ENCODE measurements at regions not wholly inside any gene's neighbourhood (a gene's known extent, or its start where the extent isn't known, plus 50 kb on each side); places are given as distances from the start of the nearest gene placed in this dataset.

DNA sequence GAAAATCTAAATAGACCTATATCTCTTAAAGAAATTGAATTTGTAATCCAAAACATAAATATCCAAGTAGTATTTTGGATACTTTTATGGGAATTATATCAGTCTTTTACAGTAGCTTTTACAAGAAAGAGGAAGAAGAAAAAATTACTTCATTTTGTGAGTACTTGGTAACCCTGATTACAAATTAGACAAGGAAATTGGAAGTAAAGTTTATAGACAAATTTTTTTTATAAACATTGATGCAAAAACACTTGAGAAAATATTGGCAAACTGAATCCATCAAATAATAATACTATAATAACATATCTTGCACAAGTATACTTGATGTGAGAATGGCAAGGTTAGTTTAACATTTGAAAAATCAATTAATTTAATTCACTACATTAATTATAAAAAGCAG lies 954.1 kb upstream of the MIR17HG start:
- TF ChIP-seq POLR2AphosphoS5 (IDR thresholded peaks at IDR 0.05; ENCODE audit: low read depth) (no peak), GABPA (IDR thresholded peaks at IDR 0.05; ENCODE audit: low read depth) (no peak), SPI1 (IDR thresholded peaks at IDR 0.05; ENCODE audit: borderline replicate concordance, low read depth) (no peak)
- TF ChIP-seq, protein P1, sequence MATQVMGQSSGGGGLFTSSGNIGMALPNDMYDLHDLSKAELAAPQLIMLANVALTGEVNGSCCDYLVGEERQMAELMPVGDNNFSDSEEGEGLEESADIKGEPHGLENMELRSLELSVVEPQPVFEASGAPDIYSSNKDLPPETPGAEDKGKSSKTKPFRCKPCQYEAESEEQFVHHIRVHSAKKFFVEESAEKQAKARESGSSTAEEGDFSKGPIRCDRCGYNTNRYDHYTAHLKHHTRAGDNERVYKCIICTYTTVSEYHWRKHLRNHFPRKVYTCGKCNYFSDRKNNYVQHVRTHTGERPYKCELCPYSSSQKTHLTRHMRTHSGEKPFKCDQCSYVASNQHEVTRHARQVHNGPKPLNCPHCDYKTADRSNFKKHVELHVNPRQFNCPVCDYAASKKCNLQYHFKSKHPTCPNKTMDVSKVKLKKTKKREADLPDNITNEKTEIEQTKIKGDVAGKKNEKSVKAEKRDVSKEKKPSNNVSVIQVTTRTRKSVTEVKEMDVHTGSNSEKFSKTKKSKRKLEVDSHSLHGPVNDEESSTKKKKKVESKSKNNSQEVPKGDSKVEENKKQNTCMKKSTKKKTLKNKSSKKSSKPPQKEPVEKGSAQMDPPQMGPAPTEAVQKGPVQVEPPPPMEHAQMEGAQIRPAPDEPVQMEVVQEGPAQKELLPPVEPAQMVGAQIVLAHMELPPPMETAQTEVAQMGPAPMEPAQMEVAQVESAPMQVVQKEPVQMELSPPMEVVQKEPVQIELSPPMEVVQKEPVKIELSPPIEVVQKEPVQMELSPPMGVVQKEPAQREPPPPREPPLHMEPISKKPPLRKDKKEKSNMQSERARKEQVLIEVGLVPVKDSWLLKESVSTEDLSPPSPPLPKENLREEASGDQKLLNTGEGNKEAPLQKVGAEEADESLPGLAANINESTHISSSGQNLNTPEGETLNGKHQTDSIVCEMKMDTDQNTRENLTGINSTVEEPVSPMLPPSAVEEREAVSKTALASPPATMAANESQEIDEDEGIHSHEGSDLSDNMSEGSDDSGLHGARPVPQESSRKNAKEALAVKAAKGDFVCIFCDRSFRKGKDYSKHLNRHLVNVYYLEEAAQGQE (IDR thresholded peaks at IDR 0.05; ENCODE audit: insufficient replicate concordance, low read depth): no peak
- TF ChIP-seq, protein P2, sequence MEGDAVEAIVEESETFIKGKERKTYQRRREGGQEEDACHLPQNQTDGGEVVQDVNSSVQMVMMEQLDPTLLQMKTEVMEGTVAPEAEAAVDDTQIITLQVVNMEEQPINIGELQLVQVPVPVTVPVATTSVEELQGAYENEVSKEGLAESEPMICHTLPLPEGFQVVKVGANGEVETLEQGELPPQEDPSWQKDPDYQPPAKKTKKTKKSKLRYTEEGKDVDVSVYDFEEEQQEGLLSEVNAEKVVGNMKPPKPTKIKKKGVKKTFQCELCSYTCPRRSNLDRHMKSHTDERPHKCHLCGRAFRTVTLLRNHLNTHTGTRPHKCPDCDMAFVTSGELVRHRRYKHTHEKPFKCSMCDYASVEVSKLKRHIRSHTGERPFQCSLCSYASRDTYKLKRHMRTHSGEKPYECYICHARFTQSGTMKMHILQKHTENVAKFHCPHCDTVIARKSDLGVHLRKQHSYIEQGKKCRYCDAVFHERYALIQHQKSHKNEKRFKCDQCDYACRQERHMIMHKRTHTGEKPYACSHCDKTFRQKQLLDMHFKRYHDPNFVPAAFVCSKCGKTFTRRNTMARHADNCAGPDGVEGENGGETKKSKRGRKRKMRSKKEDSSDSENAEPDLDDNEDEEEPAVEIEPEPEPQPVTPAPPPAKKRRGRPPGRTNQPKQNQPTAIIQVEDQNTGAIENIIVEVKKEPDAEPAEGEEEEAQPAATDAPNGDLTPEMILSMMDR (IDR thresholded peaks at IDR 0.05; ENCODE audit: insufficient read depth, low read length): no peak
- H3K4me3 ChIP-seq (replicated peaks; ENCODE audit: insufficient read depth, low read length): no peak overlapping the region
- H3K27ac ChIP-seq (replicated peaks): no peak overlapping the region
- no peaks in the 10 kb centered on the region for H3K27me3 ChIP-seq (ENCODE audit: insufficient read depth, poor library complexity, severe bottlenecking)
- DNase-seq (ENCODE audit: low read depth in 1 of 2, low spot score in 1 of 2): no peak

DNA sequence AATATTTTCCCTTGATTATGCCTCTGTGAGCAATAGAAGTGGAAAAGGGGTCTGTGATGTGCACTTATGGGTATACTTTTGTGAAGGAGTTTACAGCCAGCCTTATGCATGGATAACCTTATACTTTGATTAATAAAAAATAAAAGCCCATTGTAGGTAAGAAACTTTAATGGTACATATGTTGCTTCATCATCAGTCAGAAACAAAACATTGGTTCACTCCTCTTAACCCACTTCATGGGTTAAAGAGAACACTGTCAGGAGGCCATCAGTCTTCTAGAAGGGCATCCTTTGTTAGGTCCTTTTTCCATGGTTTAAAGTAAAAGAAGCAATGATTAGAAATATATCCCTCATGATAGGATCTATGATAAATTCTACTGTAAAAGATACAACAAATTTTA lies 952.1 kb upstream of the MIR17HG start:
- TF ChIP-seq GABPA (IDR thresholded peaks at IDR 0.05; ENCODE audit: low read depth): no peak
- TF ChIP-seq, protein P1 (IDR thresholded peaks at IDR 0.05; ENCODE audit: insufficient replicate concordance, low read depth): no peak
- no peak for TF ChIP-seq POLR2AphosphoS5 (IDR thresholded peaks at IDR 0.05; ENCODE audit: low read depth)
- TF ChIP-seq SPI1 (IDR thresholded peaks at IDR 0.05; ENCODE audit: borderline replicate concordance, low read depth): no peak
- DNase-seq (ENCODE audit: low read depth in 1 of 2, low spot score in 1 of 2): no peak
- no peaks in the 10 kb centered on the region for H3K27me3 ChIP-seq (ENCODE audit: insufficient read depth, poor library complexity, severe bottlenecking)
- no peak overlapping the region for H3K27ac ChIP-seq (replicated peaks)
- no peak overlapping the region for H3K4me3 ChIP-seq (replicated peaks; ENCODE audit: insufficient read depth, low read length)

DNA sequence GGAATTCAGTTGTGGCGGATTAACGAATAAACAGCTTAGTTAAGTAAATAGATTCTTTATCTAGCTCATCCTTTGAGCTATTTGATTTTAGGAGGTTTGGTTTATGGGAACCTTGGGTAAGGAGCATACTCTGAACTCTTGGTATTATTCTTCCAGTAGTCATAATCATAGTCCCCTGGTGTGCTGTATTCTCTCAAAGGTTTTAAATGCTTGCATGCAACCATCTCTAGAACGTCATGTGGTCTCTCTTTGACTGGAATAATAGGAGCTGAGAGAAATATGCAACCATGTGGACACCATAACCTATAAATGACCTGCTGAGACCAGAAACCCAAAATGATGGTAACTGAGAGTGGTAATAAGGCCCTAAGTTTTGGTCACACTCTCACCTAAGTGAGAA lies 951.6 kb upstream of the MIR17HG start:
- no peak for DNase-seq (ENCODE audit: low read depth in 1 of 2, low spot score in 1 of 2)
- H3K27ac ChIP-seq (replicated peaks): no peak overlapping the region
- TF ChIP-seq, protein P2 (IDR thresholded peaks at IDR 0.05; ENCODE audit: insufficient read depth, low read length): no peak
- TF ChIP-seq SPI1 (IDR thresholded peaks at IDR 0.05; ENCODE audit: borderline replicate concordance, low read depth) (no peak), POLR2AphosphoS5 (IDR thresholded peaks at IDR 0.05; ENCODE audit: low read depth) (no peak), GABPA (IDR thresholded peaks at IDR 0.05; ENCODE audit: low read depth) (no peak)
- TF ChIP-seq, protein P1 (IDR thresholded peaks at IDR 0.05; ENCODE audit: insufficient replicate concordance, low read depth): no peak

More for the DNA sequence above, 951.6 kb upstream of the MIR17HG start:
- Histone ChIP-seq H3K4me3 (replicated peaks; ENCODE audit: insufficient read depth, low read length) (no peak overlapping the region), H3K27me3 (ENCODE audit: insufficient read depth, poor library complexity, severe bottlenecking) (no peaks in the 10 kb centered on the region)
